ENCODE measurements at regions not wholly inside any gene's neighbourhood (a gene's known extent, or its start where the extent isn't known, plus 50 kb on each side); places are given as distances from the start of the nearest gene placed in this dataset.

DNA sequence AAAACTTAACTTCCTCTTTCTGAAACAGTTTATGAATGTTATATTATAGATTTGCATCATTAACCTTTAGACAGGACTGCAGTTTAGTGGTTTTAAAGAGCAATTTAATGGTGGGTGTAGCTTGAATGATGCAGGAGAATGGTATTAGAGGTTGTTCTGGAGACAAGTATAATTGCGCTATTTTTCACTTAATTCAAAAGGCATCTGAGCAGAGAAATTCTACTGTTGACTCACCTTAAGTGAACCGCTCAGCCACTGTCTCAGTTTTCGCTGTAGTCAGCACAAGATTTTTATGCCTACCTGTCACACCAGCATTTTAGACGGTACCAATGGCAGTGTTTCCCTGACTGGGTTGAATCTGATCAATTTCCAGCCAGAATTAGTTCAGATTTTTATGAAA, 348.8 kb upstream of the DCBLD2 start:
- DNase-seq (ENCODE audit: low read depth) = peak; percentile 55
- TF ChIP-seq, protein P1, sequence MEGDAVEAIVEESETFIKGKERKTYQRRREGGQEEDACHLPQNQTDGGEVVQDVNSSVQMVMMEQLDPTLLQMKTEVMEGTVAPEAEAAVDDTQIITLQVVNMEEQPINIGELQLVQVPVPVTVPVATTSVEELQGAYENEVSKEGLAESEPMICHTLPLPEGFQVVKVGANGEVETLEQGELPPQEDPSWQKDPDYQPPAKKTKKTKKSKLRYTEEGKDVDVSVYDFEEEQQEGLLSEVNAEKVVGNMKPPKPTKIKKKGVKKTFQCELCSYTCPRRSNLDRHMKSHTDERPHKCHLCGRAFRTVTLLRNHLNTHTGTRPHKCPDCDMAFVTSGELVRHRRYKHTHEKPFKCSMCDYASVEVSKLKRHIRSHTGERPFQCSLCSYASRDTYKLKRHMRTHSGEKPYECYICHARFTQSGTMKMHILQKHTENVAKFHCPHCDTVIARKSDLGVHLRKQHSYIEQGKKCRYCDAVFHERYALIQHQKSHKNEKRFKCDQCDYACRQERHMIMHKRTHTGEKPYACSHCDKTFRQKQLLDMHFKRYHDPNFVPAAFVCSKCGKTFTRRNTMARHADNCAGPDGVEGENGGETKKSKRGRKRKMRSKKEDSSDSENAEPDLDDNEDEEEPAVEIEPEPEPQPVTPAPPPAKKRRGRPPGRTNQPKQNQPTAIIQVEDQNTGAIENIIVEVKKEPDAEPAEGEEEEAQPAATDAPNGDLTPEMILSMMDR (conservative IDR thresholded peaks at IDR 0.05; ENCODE audit: low read depth, low read length) = no peak
- no peak overlapping the region for H3K4me3 ChIP-seq (ENCODE audit: low read depth, low read length)

DNA sequence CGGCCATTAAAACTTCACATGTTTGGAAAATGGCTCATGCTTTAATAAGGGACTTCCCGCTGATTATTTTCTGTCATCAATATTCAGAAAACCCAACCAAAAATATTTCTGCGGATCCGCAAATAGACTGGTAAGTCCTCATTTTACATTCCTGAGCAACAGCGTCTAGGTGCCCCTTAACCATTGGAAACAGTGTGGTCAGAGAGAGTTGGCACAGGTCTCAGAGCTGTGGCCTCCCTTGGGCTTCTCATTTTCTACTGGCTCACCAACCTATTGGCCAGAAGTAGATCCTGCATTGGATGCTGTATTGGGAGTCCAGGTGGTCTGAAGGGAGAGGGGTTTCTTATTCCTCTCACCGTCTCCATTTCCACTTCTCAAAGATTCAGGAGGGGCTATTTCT, 348.1 kb upstream of the DCBLD2 start:
- TF ChIP-seq, protein P1 (conservative IDR thresholded peaks at IDR 0.05; ENCODE audit: low read depth, low read length) = no peak
- no peak for DNase-seq (ENCODE audit: low read depth)
- H3K4me3 ChIP-seq (ENCODE audit: low read depth, low read length) = no peak overlapping the region

DNA sequence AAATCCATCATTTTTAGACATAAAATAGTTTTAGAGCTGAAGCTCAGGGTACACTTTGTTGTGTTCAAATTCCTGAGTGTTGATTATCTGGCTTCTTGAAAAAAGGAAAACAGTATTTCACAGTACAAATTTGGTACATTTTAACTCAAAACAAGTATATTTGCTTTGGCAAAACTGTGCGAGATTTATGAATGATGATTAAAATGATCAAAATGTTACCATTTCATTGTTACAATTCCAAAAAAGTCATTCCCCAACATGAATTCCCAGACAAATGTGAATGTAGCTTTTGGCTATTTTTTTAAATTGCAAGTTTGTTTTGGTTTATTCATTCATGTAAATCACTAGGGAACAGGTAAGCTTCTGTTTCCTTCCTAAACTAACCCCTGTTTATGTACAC, 347.4 kb upstream of the DCBLD2 start:
- peak; percentile 29 for DNase-seq (ENCODE audit: low read depth)
- no peak overlapping the region for H3K4me3 ChIP-seq (ENCODE audit: low read depth, low read length)
- TF ChIP-seq, protein P1 (conservative IDR thresholded peaks at IDR 0.05; ENCODE audit: low read depth, low read length) = no peak

DNA sequence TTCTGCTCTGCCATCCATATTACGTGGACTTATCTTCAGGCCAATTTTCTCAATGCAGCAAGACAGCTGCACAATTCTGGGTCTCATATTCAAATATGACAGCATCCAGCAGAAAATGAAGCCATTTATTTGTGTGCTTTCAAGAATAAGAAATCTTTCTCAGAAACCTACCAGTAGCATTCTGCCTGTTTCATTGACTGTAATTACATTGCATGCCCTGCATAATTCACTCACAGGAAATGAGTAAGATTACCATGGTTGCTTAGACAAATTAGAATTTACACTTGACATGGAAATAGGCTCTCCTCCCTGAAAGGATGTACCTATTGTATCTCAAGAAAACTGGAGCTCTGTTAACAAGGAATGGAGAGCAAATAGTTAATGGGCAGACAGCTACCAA, 346.6 kb upstream of the DCBLD2 start:
- DNase-seq (ENCODE audit: low read depth) = no peak
- no peak overlapping the region for H3K4me3 ChIP-seq (ENCODE audit: low read depth, low read length)
- TF ChIP-seq, protein P1 (conservative IDR thresholded peaks at IDR 0.05; ENCODE audit: low read depth, low read length) = no peak

DNA sequence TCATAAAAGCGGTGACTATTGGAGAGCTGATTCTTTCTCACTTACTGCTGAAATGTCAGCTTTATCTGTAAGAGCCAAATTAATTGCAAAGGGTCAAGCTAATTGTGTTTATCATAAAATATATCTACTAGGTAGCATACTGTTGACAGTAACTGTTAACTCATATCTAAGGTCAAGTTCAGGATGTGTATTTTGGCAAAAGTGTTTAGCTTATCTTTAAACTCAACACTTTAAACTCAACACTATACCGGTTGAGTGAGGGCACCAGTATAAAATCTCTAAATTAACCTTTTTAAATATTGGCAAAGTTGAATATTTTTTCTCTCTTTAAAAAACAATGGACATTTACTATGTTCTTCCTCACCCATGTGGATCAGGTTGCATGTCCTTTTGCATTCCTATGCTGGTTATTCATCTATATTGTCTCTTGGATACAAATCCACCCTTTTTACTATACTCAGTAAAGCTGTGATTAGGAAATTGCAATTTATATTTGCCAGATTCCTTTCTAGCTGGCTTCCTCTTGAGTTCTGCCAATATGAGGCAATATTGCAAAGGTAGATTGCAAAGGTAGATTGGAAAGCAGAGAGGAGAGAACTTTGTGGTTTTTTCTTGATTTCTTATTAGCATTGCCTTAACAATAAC, 344.6 kb upstream of the DCBLD2 start:
- TF ChIP-seq, protein P1 (conservative IDR thresholded peaks at IDR 0.05; ENCODE audit: low read depth, low read length) = no peak
- peak; percentile 70 for DNase-seq (ENCODE audit: low read depth)

DNA sequence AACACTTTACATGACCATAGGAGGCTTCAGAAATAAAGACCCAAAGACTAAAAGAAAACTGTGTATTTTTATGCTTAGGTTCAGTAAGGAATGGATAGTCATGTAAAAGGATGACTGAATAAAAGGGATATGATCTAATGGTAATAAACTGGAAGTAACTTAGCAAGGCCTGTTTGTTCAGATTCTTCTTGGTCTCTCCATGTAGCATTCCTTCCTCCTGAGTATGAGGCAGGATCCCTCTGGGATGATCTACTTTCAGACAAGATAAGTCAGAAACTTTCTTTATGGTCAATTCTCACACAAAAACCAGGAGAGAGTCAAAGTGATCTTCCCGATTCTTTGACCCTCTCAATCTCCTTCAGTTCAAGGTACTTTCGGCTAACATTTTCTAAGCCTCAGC, 340.8 kb upstream of the DCBLD2 start:
- TF ChIP-seq, protein P1 (conservative IDR thresholded peaks at IDR 0.05; ENCODE audit: low read depth, low read length) = no peak
- no peak for DNase-seq (ENCODE audit: low read depth)
- H3K4me3 ChIP-seq (ENCODE audit: low read depth, low read length) = no peak overlapping the region

More for the DNA sequence above, 344.6 kb upstream of the DCBLD2 start:
- no peak overlapping the region for H3K4me3 ChIP-seq (ENCODE audit: low read depth, low read length)

DNA sequence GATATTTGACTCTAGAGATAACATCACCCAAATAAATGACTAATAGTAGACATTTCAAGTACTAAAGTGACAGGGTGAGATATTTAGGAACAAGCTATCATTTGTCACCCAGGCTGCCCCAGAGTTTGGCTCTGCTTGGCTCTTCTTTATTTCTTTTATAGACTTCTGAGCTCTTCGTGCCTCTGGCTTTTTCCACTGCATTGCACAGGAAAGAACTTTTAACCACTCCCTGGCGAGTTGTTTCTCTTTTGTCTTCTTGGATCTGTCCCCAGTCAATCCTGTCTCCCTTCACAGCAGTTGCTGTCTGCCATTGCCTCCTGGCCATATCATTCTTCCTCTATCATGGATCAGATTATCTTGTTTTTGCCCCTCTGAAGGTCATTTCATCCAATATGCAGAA, 339.2 kb upstream of the DCBLD2 start:
- TF ChIP-seq, protein P1 (conservative IDR thresholded peaks at IDR 0.05; ENCODE audit: low read depth, low read length) = no peak
- H3K4me3 ChIP-seq (ENCODE audit: low read depth, low read length) = no peak overlapping the region
- DNase-seq (ENCODE audit: low read depth) = no peak

Data from choroid plexus epithelial cell (primary cell).